Body of pancreas (tissue), 4 donors: ENCODE measurements at regions not wholly inside any gene's neighbourhood (a gene's known extent, or its start where the extent isn't known, plus 50 kb on each side); places are given as distances from the start of the nearest gene placed in this dataset.

Source experiments
- CTCF ChIP-seq, 7 experiments: fragments of 450-650 bp in 4 of 7; fragments of 200-600 bp in 3 of 7; sonication (generic) in 3 of 7; IDR thresholded peaks; one replicate each; pipeline ENCODE4 v1.5.1; 2016 to 2019; ENCODE audit warnings: antibody characterized with exemption in 7 of 7
- POLR2A ChIP-seq, 3 donors: fragments of 450-650 bp; IDR thresholded peaks; one replicate each; pipeline ENCODE4 v1.6.1; 2016; ENCODE audit warnings: antibody characterized with exemption in 3 of 3, mild to moderate bottlenecking in 2 of 3

GRCh38 chr15:39333896-39334295 is 247.0 kb upstream of the THBS1 start:
- TF ChIP-seq CTCF (IDR thresholded peaks at IDR 0.05), result no peak
- TF ChIP-seq POLR2A (IDR thresholded peaks at IDR 0.05), result no peak
